H1 (cell line): ENCODE measurements at regions not wholly inside any gene's neighbourhood (a gene's known extent, or its start where the extent isn't known, plus 50 kb on each side); places are given as distances from the start of the nearest gene placed in this dataset.

Experiments used
- CHD1 ChIP-seq: IDR thresholded peaks from 2 replicates; pipeline ENCODE4 v1.6.1; 2012; ENCODE audit warnings: low read depth, low read length, improper control_type of control experiment
- CHD7 ChIP-seq: fragments of 300-600 bp; sonication (generic); IDR thresholded peaks from 2 replicates; pipeline ENCODE4 v1.7.1; 2012; ENCODE audit warnings: low read length, moderate library complexity, mild to moderate bottlenecking, inconsistent platforms; ENCODE audit not compliant: insufficient replicate concordance
- CTBP2 ChIP-seq: IDR thresholded peaks from 2 replicates; pipeline ENCODE4 v1.7.0; 2011; ENCODE audit warnings: borderline replicate concordance, mild to moderate bottlenecking, moderate library complexity, mixed read lengths, low read length; ENCODE audit not compliant: insufficient read depth, insufficient read length
- NANOG ChIP-seq: IDR thresholded peaks from 2 replicates; pipeline ENCODE4 v1.6.1; 2011; ENCODE audit warnings: low read length, low read depth, mild to moderate bottlenecking, inconsistent platforms; ENCODE audit not compliant: insufficient read depth, poor library complexity, severe bottlenecking
- POLR2A ChIP-seq, 2 experiments: IDR thresholded peaks; 1 replicate in 1 of 2; 2 replicates in 1 of 2; pipeline ENCODE4 v1.6.1; 2011; ENCODE audit warnings: low read depth in 2 of 2, low read length in 2 of 2, mild to moderate bottlenecking in 2 of 2; ENCODE audit errors: control extremely low read depth in 1 of 2
- SP4 ChIP-seq: IDR thresholded peaks from 2 replicates; pipeline ENCODE4 v1.6.1; 2012; ENCODE audit warnings: low read length, inconsistent platforms
- YY1 ChIP-seq: IDR thresholded peaks from 2 replicates; pipeline ENCODE4 v1.6.1; 2011; ENCODE audit warnings: low read depth, mild to moderate bottlenecking, low read length

- TF ChIP-seq CHD7 (no peak), POLR2A (IDR thresholded peaks at IDR 0.05; ENCODE audit: control extremely low read depth in 1 of 2, low read depth in 2 of 2, low read length in 2 of 2) (no peak), CTBP2 (no peak), CHD1 (no peak), NANOG (no peak), SP4 (no peak), YY1 (no peak)
- TF ChIP-seq, all 59 proteins: peak for 0
These were observed 181.7 kb upstream of the ARID1B start (continued) for GRCh38 chr6:156595476-156595875.
